ENCODE measurements at regions not wholly inside any gene's neighbourhood (a gene's known extent, or its start where the extent isn't known, plus 50 kb on each side); places are given as distances from the start of the nearest gene placed in this dataset.

GRCh38 chr4:113822555-113823290 is 61.2 kb upstream of the CAMK2D start:
- DNase-seq (no peak), ATAC-seq (no peak)
- no peak for TF ChIP-seq CTCF (IDR thresholded peaks at IDR 0.05)
- no peak overlapping the region for H3K27ac ChIP-seq
- H3K27me3 ChIP-seq, result no peaks in the 10 kb centered on the region
- intact Hi-C loops (cut with DNase I), result no loop called here
- no peaks in the 10 kb centered on the region for H3K4me1 ChIP-seq
- H3K36me3 ChIP-seq, result no peaks in the 10 kb centered on the region
- no peaks in the 10 kb centered on the region for H3K9me3 ChIP-seq
- H3K4me3 ChIP-seq, result no peak overlapping the region

GRCh38 chr4:113821856-113822255 is 60.3 kb upstream of the CAMK2D start:
- DNase-seq (no peak), ATAC-seq (no peak)
- Histone ChIP-seq H3K36me3 (no peaks in the 10 kb centered on the region), H3K9me3 (no peaks in the 10 kb centered on the region), H3K27me3 (no peaks in the 10 kb centered on the region), H3K4me1 (no peaks in the 10 kb centered on the region), H3K27ac (no peak overlapping the region), H3K4me3 (no peak overlapping the region)
- TF ChIP-seq CTCF (IDR thresholded peaks at IDR 0.05), result no peak
- intact Hi-C loops (cut with DNase I), result no loop called here

GRCh38 chr4:113820108-113820507 is 58.6 kb upstream of the CAMK2D start:
- Histone ChIP-seq H3K9me3 (no peaks in the 10 kb centered on the region), H3K4me1 (no peaks in the 10 kb centered on the region), H3K27ac (no peak overlapping the region), H3K4me3 (no peak overlapping the region), H3K36me3 (no peaks in the 10 kb centered on the region), H3K27me3 (no peaks in the 10 kb centered on the region)
- no peak for ATAC-seq
- no peak for DNase-seq
- no peak for TF ChIP-seq CTCF (IDR thresholded peaks at IDR 0.05)
- intact Hi-C loops (cut with DNase I), result no loop called here

GRCh38 chr4:113815826-113816225 is 54.3 kb upstream of the CAMK2D start:
- intact Hi-C loops (cut with DNase I), result no loop called here

GRCh38 chr4:113811359-113811758 is 49.8 kb upstream of the CAMK2D start:
- H3K27me3 ChIP-seq, result no peaks in the 10 kb centered on the region
- no peaks in the 10 kb centered on the region for H3K4me1 ChIP-seq
- TF ChIP-seq CTCF (IDR thresholded peaks at IDR 0.05), result no peak
- intact Hi-C loops (cut with DNase I), result no loop called here
- H3K4me3 ChIP-seq, result no peak overlapping the region
- H3K27ac ChIP-seq, result no peak overlapping the region
- DNase-seq (no peak), ATAC-seq (peak; percentile 47)
- H3K9me3 ChIP-seq, result no peaks in the 10 kb centered on the region
- no peaks in the 10 kb centered on the region for H3K36me3 ChIP-seq

More at GRCh38 chr4:113815826-113816225, 54.3 kb upstream of the CAMK2D start:
- DNase-seq (no peak), ATAC-seq (no peak)
- H3K4me3 ChIP-seq, result no peak overlapping the region
- H3K9me3 ChIP-seq, result no peaks in the 10 kb centered on the region
- H3K4me1 ChIP-seq, result no peaks in the 10 kb centered on the region
- H3K27ac ChIP-seq, result no peak overlapping the region
- no peak for TF ChIP-seq CTCF (IDR thresholded peaks at IDR 0.05)
- no peaks in the 10 kb centered on the region for H3K27me3 ChIP-seq
- no peaks in the 10 kb centered on the region for H3K36me3 ChIP-seq

Measured in upper lobe of right lung (tissue), 1 donor.